Epithelial cell of esophagus (primary cell): ENCODE measurements at regions not wholly inside any gene's neighbourhood (a gene's known extent, or its start where the extent isn't known, plus 50 kb on each side); places are given as distances from the start of the nearest gene placed in this dataset.

Experiments
- DNase-seq: peaks from one replicate; pipeline ENCODE4 v3.0.0; 2010; ENCODE audit warnings: low read depth
- H3K4me3 ChIP-seq: 2 replicates; pipeline ENCODE4 v1.5.1; 2011; ENCODE audit warnings: mild to moderate bottlenecking, low read length, control low read depth
- TF ChIP-seq, protein P1 (sequence below): IDR thresholded peaks from 2 replicates; pipeline ENCODE4 v1.5.1; 2011; ENCODE audit warnings: low read depth, mild to moderate bottlenecking, low read length, control low read depth, inconsistent platforms; ENCODE audit not compliant: insufficient read depth; ENCODE audit errors: missing control alignments

DNA sequence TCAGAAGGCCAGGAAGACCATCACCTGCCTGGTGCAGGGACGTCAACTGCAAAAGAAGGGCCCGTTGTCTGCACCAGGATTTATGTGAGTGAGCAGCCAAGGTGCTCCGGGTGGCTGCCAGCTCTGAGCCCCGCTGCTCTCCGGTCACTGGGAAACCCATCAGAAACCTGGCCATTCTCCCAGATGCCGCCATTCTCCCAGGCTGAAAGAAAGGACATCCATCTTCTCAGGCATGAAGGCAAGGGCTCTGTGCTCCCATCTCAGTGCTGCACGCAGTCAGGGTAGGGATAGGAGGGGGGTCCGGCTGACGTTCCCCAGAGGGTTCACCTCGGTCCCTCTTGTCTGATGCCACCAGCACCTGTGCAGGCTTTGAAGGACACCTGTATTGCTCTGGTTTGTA lies 158.4 kb downstream of the ERCC6L2 start:
- TF ChIP-seq, protein P1, sequence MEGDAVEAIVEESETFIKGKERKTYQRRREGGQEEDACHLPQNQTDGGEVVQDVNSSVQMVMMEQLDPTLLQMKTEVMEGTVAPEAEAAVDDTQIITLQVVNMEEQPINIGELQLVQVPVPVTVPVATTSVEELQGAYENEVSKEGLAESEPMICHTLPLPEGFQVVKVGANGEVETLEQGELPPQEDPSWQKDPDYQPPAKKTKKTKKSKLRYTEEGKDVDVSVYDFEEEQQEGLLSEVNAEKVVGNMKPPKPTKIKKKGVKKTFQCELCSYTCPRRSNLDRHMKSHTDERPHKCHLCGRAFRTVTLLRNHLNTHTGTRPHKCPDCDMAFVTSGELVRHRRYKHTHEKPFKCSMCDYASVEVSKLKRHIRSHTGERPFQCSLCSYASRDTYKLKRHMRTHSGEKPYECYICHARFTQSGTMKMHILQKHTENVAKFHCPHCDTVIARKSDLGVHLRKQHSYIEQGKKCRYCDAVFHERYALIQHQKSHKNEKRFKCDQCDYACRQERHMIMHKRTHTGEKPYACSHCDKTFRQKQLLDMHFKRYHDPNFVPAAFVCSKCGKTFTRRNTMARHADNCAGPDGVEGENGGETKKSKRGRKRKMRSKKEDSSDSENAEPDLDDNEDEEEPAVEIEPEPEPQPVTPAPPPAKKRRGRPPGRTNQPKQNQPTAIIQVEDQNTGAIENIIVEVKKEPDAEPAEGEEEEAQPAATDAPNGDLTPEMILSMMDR = no peak
- no peak for DNase-seq
- H3K4me3 ChIP-seq = no peak overlapping the region

DNA sequence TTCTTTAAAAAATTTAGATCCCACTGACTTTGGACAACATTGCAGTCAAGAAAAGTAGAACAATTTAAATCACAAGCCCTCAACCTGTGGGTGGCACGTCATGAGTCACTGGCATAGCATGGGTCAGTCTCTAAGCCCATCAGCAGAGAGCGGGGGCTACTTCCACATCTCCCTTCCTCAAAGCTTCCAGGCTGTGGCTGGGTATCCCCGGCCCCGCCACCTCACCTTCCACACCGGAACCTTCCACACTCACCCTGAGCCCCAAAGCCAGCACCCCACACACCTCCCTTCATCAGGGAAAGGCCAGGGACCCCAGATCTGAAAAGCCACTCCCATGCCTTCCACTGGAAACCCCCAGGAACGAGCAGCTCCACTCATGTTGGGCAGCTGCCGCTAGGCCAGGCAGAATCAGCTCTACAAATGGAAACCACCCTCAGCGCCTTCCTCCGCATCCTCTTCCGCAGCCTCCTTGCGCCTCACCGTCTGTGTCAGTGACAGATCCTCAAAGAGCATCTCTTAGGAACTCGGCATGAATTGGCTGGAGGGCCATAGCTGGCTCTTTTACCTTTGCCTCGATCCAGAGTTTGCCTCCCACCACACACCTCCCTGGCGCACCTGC lies 156.5 kb downstream of the ERCC6L2 start:
- no peak overlapping the region for H3K4me3 ChIP-seq
- DNase-seq = no peak
- TF ChIP-seq, protein P1 = no peak

DNA sequence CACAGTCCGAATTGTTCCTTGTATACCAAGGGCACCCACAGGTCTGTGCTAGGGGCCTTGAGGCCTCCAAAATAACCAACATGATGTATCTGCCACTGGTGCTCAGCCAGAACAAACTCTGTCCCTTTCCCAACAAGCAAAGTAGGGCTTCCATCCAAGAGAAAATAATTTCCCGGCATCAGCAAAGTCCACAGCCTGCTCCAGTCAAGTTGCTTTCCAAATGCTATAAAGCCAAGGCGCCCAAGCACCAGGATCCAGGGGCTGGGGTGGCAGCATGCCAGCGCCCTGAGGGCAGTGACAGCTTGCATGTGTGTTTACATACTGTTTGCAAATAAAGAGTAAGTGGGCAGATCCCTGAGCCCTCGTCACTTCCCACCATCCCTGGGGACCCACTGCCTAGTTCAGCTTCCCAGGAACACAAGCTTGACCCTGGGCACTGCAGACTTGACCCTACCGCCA lies 155.9 kb downstream of the ERCC6L2 start:
- peak; percentile 24 for DNase-seq
- TF ChIP-seq, protein P1 = no peak
- H3K4me3 ChIP-seq = no peak overlapping the region

DNA sequence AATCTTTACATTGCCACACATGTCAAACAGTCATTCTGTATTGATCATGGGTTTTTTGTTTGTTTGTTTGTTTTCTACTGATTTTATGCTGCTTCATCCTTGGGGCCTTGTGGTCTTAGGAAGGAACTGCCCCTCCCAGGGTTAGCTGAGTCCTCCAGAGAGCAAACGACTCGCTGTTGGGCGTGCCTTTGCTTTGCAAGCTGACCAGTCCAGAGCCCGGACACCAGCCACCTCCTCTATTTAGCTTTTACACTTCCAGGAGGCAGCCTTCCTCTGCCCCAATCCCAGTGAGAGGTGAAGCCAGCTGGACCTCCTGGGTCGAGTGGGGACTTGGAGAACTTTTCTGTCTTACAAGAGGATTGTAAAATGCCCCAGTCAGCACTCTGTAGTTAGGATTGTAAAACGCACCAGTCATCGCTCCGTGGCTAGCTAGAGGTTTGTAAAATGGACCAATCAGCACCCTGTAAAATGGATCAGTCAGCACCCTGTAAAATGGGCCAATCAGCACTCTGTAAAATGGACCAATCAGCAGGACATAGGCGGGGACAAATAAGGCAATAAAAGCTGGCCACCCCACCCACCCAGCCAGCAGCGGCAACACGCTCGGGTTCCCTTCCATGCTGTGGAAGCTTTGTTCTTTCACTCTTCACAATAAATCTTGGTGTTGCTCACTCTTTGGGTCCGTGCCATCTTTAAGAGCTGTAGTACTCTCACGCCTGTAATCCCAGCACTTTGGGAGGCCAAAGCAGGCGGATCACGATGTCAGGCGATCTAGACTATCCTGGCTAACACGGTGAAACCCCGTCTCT lies 154.4 kb downstream of the ERCC6L2 start:
- no peak overlapping the region for H3K4me3 ChIP-seq
- DNase-seq = no peak
- TF ChIP-seq, protein P1 = no peak

DNA sequence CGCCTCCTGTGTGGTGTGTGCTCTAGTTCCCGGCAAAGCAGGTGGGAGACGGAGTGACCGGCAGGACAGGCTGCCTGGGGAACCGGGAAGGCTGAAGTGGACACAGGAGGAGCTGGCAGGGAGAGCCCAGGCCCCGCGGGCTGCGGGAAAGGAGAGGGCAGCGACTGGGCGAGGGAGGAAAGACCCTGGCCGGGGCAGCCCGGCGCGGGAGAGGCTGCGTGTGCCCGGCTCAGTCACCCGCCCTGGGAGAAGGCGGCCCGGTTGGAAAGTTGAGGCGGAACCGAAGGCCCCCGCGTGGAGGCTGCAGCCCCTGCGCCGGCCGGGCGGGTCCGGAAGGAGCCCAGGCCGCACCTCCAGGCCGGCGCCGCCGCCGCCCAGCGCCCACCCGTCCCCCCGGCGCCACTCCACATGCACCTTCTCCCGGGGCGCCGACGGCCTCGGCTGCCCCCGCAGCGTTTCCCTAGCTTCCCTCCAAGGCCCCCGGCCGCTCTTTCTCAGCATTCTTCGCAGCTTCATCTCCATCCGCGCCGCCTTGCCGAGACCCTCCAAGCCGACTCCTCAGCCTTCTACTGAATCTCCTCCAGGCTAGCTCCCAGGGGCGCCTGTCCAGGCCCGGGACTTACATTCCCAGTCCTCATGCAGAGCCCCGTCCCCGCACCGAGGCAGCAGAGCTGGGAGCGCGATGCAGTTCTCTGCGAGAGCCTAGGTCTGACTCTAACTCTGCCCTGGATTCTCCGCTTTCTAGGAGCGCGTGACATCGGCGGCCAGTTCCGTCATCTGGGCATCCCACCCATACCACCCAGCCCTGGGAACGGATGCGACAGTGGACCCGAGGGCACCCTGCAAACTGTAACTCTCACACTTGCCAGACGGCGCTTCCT lies 152.0 kb downstream of the ERCC6L2 start:
- no peak for DNase-seq
- no peak overlapping the region for H3K4me3 ChIP-seq
- TF ChIP-seq, protein P1 = no peak

DNA sequence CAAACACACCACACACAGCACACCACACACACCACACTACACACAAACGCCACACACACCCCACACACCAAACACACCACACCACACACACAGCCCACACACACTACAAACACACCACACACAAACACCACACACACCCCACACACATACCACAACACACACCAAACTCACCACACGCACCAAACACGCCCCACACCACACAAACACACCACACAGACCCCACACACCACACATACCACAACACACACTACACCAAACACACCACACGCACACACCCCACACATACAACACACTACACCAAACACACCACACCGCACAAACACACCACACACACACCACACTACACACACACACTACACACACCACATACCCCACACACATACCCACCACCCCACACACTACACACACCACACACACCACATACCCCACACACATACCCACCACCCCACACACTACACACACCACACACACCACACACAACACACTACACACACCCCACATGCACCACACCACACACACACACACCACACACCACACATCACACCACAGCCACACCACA lies 151.2 kb downstream of the ERCC6L2 start:
- no peak overlapping the region for H3K4me3 ChIP-seq
- TF ChIP-seq, protein P1 = no peak
- DNase-seq = no peak
